ENCODE measurements at regions not wholly inside any gene's neighbourhood (a gene's known extent, or its start where the extent isn't known, plus 50 kb on each side); places are given as distances from the start of the nearest gene placed in this dataset.

GRCh38 chr13:108030769-108031168 lies 184.6 kb downstream of the LIG4 start:
- Mint-ChIP-seq H3K4me3 (no peak overlapping the region), H3K36me3 (ENCODE audit: low read depth) (no peaks in the 10 kb centered on the region), H3K9me3 (no peaks in the 10 kb centered on the region), H3K27me3 (ENCODE audit: low read depth) (no peaks in the 10 kb centered on the region), H3K27ac (ENCODE audit: unreplicated experiment) (no peak overlapping the region), H3K4me1 (peaks cover 4% of the 10 kb centered on the region)
- TF ChIP-seq CTCF (conservative IDR thresholded peaks at IDR 0.05), result no peak
- no peak for DNase-seq (ENCODE audit: low read depth, low spot score)

DNA sequence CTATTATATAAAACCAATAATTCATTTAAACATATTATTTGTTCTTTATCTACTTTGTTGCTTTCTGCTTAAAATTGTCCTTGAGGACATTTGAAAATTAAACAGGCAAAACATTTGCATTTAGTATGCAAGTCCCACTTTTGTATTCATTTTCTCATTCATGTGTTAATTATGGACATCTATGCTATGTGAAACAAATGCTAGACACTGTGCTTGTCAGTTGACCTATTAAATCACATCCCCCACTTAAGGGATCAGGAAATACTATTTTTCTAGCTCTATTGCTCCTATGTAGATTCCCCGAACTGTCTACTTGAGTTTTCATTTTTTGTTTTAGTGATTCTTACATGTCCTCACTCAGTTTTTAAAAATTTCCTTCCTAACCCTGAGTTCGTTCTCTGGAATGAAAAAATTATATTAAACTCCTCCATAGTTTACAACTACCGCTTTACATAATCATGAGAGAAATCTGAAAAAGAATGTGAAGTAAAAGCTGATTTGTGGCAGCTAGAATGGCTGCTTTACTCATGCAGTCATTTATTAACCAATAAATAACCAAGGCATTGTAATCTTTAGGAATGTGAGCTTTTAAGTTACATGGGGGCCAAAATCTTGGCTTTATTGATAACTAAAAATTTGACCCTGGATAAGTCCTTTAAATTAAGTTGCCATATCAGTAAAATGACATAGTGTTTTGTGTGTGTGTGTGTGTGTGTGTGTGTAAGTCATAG lies 188.5 kb downstream of the LIG4 start:
- no peak overlapping the region for H3K4me3 Mint-ChIP-seq

DNA sequence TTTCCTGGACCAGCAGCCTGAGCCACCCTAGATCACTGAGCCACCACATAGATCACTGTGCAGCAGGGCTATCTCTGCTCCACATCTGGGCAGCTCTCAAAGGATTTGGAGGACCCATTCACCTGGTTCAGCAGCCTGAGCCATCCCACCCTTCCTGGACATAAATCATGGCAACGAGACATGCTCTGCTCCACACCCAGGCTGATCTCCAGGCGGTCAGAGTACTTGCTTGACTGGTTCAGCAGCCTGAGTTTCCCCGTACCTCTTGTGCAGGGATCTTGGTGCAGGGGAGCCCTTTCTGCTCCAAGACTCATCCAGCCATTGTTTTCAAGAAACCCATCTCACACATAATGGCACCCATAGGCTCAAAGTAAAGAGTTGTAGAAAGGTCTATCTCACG lies 195.3 kb downstream of the LIG4 start:
- no peak for DNase-seq (ENCODE audit: low read depth, low spot score)
- Mint-ChIP-seq H3K9me3 (peaks cover 8% of the 10 kb centered on the region), H3K27me3 (ENCODE audit: low read depth) (no peaks in the 10 kb centered on the region), H3K36me3 (ENCODE audit: low read depth) (no peaks in the 10 kb centered on the region), H3K4me1 (peaks cover 5% of the 10 kb centered on the region), H3K27ac (ENCODE audit: unreplicated experiment) (no peak overlapping the region), H3K4me3 (no peak overlapping the region)
- TF ChIP-seq CTCF (conservative IDR thresholded peaks at IDR 0.05), result no peak

More for the DNA sequence above, 188.5 kb downstream of the LIG4 start:
- TF ChIP-seq CTCF (conservative IDR thresholded peaks at IDR 0.05), result no peak
- no peak overlapping the region for H3K27ac Mint-ChIP-seq (ENCODE audit: unreplicated experiment)
- no peaks in the 10 kb centered on the region for H3K36me3 Mint-ChIP-seq (ENCODE audit: low read depth)
- H3K4me1 Mint-ChIP-seq, result no peaks in the 10 kb centered on the region
- H3K9me3 Mint-ChIP-seq, result no peaks in the 10 kb centered on the region
- no peak for DNase-seq (ENCODE audit: low read depth, low spot score)
- no peaks in the 10 kb centered on the region for H3K27me3 Mint-ChIP-seq (ENCODE audit: low read depth)

DNA sequence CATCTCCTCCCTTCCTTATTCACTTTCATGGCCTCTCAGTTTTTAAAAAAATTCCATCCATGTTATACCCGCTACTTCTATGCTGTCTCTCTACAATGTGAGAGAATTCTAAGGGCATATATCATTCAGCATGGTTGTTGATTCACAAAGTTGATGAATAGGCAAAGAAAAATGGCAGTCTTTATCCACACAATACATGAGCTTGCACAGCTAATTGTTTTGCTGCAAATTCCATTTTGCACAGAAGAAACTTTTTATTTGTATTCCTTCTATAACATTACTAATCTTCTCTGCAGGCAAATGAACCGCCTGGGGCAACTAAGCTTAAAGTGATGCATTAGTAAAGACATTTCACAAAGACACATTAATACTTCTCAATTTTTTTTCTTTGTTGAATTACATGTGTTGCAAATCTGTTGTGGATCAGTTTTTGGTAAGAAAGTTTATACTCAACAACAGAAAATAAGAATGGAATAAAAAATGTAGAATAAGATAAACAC lies 196.9 kb downstream of the LIG4 start:
- peaks cover 5% of the 10 kb centered on the region for H3K4me1 Mint-ChIP-seq
- no peak for TF ChIP-seq CTCF (conservative IDR thresholded peaks at IDR 0.05)
- DNase-seq (ENCODE audit: low read depth, low spot score), result no peak
- H3K4me3 Mint-ChIP-seq, result no peak overlapping the region
- no peak overlapping the region for H3K27ac Mint-ChIP-seq (ENCODE audit: unreplicated experiment)
- H3K27me3 Mint-ChIP-seq (ENCODE audit: low read depth), result no peaks in the 10 kb centered on the region
- peaks cover 8% of the 10 kb centered on the region for H3K9me3 Mint-ChIP-seq
- no peaks in the 10 kb centered on the region for H3K36me3 Mint-ChIP-seq (ENCODE audit: low read depth)

DNA sequence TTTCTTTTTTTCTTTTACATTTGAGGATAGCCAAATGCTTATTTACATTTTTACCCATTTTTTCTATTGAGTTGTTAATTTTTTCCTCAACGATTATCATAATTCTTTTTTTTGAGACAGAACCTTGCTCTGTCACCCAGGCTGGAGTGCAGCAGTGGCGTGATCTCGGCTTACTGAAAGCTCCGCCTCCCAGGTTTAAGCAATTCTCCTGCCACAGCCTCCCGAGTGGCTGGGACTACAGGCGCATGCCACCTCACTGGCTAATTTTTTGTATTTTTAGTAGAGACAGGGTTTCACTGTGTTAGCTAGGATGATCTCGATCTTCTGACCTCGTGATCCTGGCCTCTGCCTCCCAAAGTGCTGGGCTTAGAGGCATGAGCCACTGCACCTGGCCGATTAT lies 208.7 kb downstream of the LIG4 start:
- no peak for TF ChIP-seq CTCF (conservative IDR thresholded peaks at IDR 0.05)
- Mint-ChIP-seq H3K36me3 (ENCODE audit: low read depth) (no peaks in the 10 kb centered on the region), H3K4me1 (no peaks in the 10 kb centered on the region), H3K9me3 (peaks cover 6% of the 10 kb centered on the region), H3K27me3 (ENCODE audit: low read depth) (no peaks in the 10 kb centered on the region), H3K27ac (ENCODE audit: unreplicated experiment) (no peak overlapping the region), H3K4me3 (no peak overlapping the region)
- DNase-seq (ENCODE audit: low read depth, low spot score), result no peak

Measured in neural crest cell (in vitro differentiated cells).